Skeletal muscle tissue (tissue), 3 donors: ENCODE measurements at regions not wholly inside any gene's neighbourhood (a gene's known extent, or its start where the extent isn't known, plus 50 kb on each side); places are given as distances from the start of the nearest gene placed in this dataset.

Experiments used
- H3K27ac ChIP-seq: one replicate; pipeline ENCODE4 v1.7.0; 2013; ENCODE audit warnings: mild to moderate bottlenecking, low read depth, low read length, inconsistent platforms
- H3K27me3 ChIP-seq, 3 donors: one replicate each; pipeline ENCODE4 v1.7.0; 2013; ENCODE audit warnings: low read length in 3 of 3; ENCODE audit not compliant: control insufficient read depth in 3 of 3, insufficient read depth in 3 of 3
- H3K36me3 ChIP-seq, 3 donors: one replicate each; pipeline ENCODE4 v1.7.0; 2013; ENCODE audit warnings: low read length in 3 of 3; ENCODE audit not compliant: control insufficient read depth in 3 of 3, insufficient read depth in 3 of 3
- H3K4me1 ChIP-seq, 3 donors: one replicate each; pipeline ENCODE4 v1.7.0; 2013; ENCODE audit warnings: low read length in 3 of 3, mild to moderate bottlenecking in 3 of 3; ENCODE audit not compliant: control insufficient read depth in 3 of 3, insufficient read depth in 3 of 3
- H3K4me3 ChIP-seq, 3 donors: one replicate each; pipeline ENCODE4 v1.7.0; 2013; ENCODE audit warnings: low read length in 3 of 3
- H3K9ac ChIP-seq, 3 donors: one replicate each; pipeline ENCODE4 v1.7.0; 2013; ENCODE audit warnings: low read length in 3 of 3, mild to moderate bottlenecking in 3 of 3, moderate library complexity in 2 of 3, low read depth in 1 of 3
- H3K9me3 ChIP-seq, 3 donors: one replicate each; pipeline ENCODE4 v1.7.0; 2013; ENCODE audit warnings: low read length in 3 of 3; ENCODE audit not compliant: control insufficient read depth in 3 of 3
- donor health status: Osteomylitis.

GRCh38 chr11:25908726-25909125, 423.2 kb upstream of the ANO3 start:
- H3K36me3 ChIP-seq = no peaks in the 10 kb centered on the region
- no peak overlapping the region for H3K4me3 ChIP-seq
- H3K27me3 ChIP-seq = no peaks in the 10 kb centered on the region
- H3K9ac ChIP-seq = no peak overlapping the region
- no peak overlapping the region for H3K27ac ChIP-seq
- no peaks in the 10 kb centered on the region for H3K9me3 ChIP-seq
- H3K4me1 ChIP-seq = no peaks in the 10 kb centered on the region

GRCh38 chr11:25910086-25910485, 421.8 kb upstream of the ANO3 start:
- Histone ChIP-seq H3K27me3 (no peaks in the 10 kb centered on the region), H3K9me3 (no peaks in the 10 kb centered on the region), H3K36me3 (no peaks in the 10 kb centered on the region), H3K9ac (no peak overlapping the region), H3K4me1 (no peaks in the 10 kb centered on the region), H3K4me3 (no peak overlapping the region), H3K27ac (no peak overlapping the region)

GRCh38 chr11:25920356-25920755, 411.6 kb upstream of the ANO3 start:
- Histone ChIP-seq H3K4me3 (no peak overlapping the region), H3K36me3 (no peaks in the 10 kb centered on the region), H3K27ac (no peak overlapping the region), H3K9ac (no peak overlapping the region), H3K27me3 (no peaks in the 10 kb centered on the region), H3K9me3 (no peaks in the 10 kb centered on the region), H3K4me1 (no peaks in the 10 kb centered on the region)

GRCh38 chr11:25924586-25924985, 407.3 kb upstream of the ANO3 start:
- Histone ChIP-seq H3K36me3 (no peaks in the 10 kb centered on the region), H3K27ac (no peak overlapping the region), H3K9ac (no peak overlapping the region), H3K4me1 (peaks cover 0 to 8% (median 0%) of the 10 kb centered on the region in 3 donors), H3K27me3 (no peaks in the 10 kb centered on the region), H3K4me3 (no peak overlapping the region), H3K9me3 (peaks cover 0 to 2% (median 0%) of the 10 kb centered on the region in 3 donors)

GRCh38 chr11:25925359-25925758, 406.6 kb upstream of the ANO3 start:
- Histone ChIP-seq H3K36me3 (no peaks in the 10 kb centered on the region), H3K4me3 (no peak overlapping the region), H3K9ac (no peak overlapping the region), H3K27me3 (no peaks in the 10 kb centered on the region), H3K4me1 (peaks cover 0 to 8% (median 0%) of the 10 kb centered on the region in 3 donors), H3K27ac (no peak overlapping the region), H3K9me3 (peaks cover 0 to 2% (median 0%) of the 10 kb centered on the region in 3 donors)

- H3K4me1 ChIP-seq = peaks cover 0 to 8% (median 0%) of the 10 kb centered on the region in 3 donors
- peaks cover 0 to 4% (median 0%) of the 10 kb centered on the region in 3 donors for H3K9me3 ChIP-seq
- no peaks in the 10 kb centered on the region for H3K27me3 ChIP-seq
- H3K27ac ChIP-seq = peak overlapping the region; percentile 69
- no peak overlapping the region for H3K9ac ChIP-seq
- no peaks in the 10 kb centered on the region for H3K36me3 ChIP-seq
- H3K4me3 ChIP-seq = peak overlapping the region in 2 of 3 donors; percentile 0 to 31
Observed at GRCh38 chr11:25927411-25927953, 404.4 kb upstream of the ANO3 start.

GRCh38 chr11:25928076-25928475, 403.9 kb upstream of the ANO3 start:
- Histone ChIP-seq H3K9ac (no peak overlapping the region), H3K4me3 (peak overlapping the region in 1 of 3 donors; percentile 28), H3K4me1 (peaks cover 0 to 8% (median 0%) of the 10 kb centered on the region in 3 donors), H3K36me3 (no peaks in the 10 kb centered on the region), H3K27me3 (no peaks in the 10 kb centered on the region), H3K27ac (peak overlapping the region; percentile 69), H3K9me3 (peaks cover 0 to 4% (median 0%) of the 10 kb centered on the region in 3 donors)

- H3K27ac ChIP-seq = no peak overlapping the region
- no peaks in the 10 kb centered on the region for H3K36me3 ChIP-seq
- no peak overlapping the region for H3K9ac ChIP-seq
- H3K27me3 ChIP-seq = no peaks in the 10 kb centered on the region
- peaks cover 0 to 6% (median 5%) of the 10 kb centered on the region in 3 donors for H3K4me1 ChIP-seq
- H3K9me3 ChIP-seq = no peaks in the 10 kb centered on the region
- no peak overlapping the region for H3K4me3 ChIP-seq
Observed at GRCh38 chr11:25938952-25939351, 393.0 kb upstream of the ANO3 start.

GRCh38 chr11:25939691-25940090, 392.2 kb upstream of the ANO3 start:
- Histone ChIP-seq H3K27me3 (no peaks in the 10 kb centered on the region), H3K9me3 (no peaks in the 10 kb centered on the region), H3K27ac (no peak overlapping the region), H3K4me1 (peaks cover 0 to 6% (median 5%) of the 10 kb centered on the region in 3 donors), H3K36me3 (no peaks in the 10 kb centered on the region), H3K9ac (no peak overlapping the region), H3K4me3 (peak overlapping the region in 1 of 3 donors; percentile 7)

- Histone ChIP-seq H3K4me1 (peaks cover 0 to 10% (median 5%) of the 10 kb centered on the region in 3 donors), H3K9me3 (no peaks in the 10 kb centered on the region), H3K27me3 (no peaks in the 10 kb centered on the region), H3K36me3 (no peaks in the 10 kb centered on the region), H3K9ac (no peak overlapping the region), H3K4me3 (no peak overlapping the region), H3K27ac (no peak overlapping the region)
Observed at GRCh38 chr11:25941353-25941752, 390.6 kb upstream of the ANO3 start.
